Aorta (tissue), 5 donors: ENCODE measurements at regions not wholly inside any gene's neighbourhood (a gene's known extent, or its start where the extent isn't known, plus 50 kb on each side); places are given as distances from the start of the nearest gene placed in this dataset.
"Not testable (repeated sequence)": the region's sequence is repeated elsewhere in the genome, so short reads cannot be mapped to it uniquely, and the experiment has no call there.

Experiments used
- ATAC-seq: fragments of 200-7000 bp; cut with Tn5 transposase; one replicate; pipeline ENCODE4 v1.9.1; 2022; ENCODE audit warnings: moderate library complexity; ENCODE audit not compliant: low FRiP score
- DNase-seq, 2 donors: peaks; one replicate each; pipeline ENCODE4 v3.0.0-alpha.2; 2020
- H3K27ac ChIP-seq, 2 donors: one replicate each; pipeline ENCODE4 v1.5.1; 2013; ENCODE audit warnings: low read length in 2 of 2, mild to moderate bottlenecking in 2 of 2, moderate library complexity in 2 of 2, control low read depth in 1 of 2, inconsistent platforms in 1 of 2, low read depth in 1 of 2
- H3K27me3 ChIP-seq, 2 donors: one replicate each; pipeline ENCODE4 v1.6.1; 2013; ENCODE audit warnings: control low read depth in 1 of 2, low read length in 1 of 2, mild to moderate bottlenecking in 1 of 2, moderate library complexity in 1 of 2; ENCODE audit not compliant: insufficient read depth in 2 of 2, control insufficient read depth in 1 of 2
- H3K36me3 ChIP-seq, 2 donors: one replicate each; pipeline ENCODE4 v1.6.1; 2013; ENCODE audit warnings: control low read depth in 1 of 2, low read length in 1 of 2, mild to moderate bottlenecking in 1 of 2; ENCODE audit not compliant: insufficient read depth in 2 of 2, control insufficient read depth in 1 of 2
- H3K4me1 ChIP-seq, 2 donors: one replicate each; pipeline ENCODE4 v1.6.1; 2013; ENCODE audit warnings: low read length in 2 of 2, control low read depth in 1 of 2, mild to moderate bottlenecking in 1 of 2, moderate library complexity in 1 of 2; ENCODE audit not compliant: insufficient read depth in 2 of 2, control insufficient read depth in 1 of 2
- H3K4me3 ChIP-seq, 2 donors: one replicate each; pipeline ENCODE4 v1.5.1; 2013; ENCODE audit warnings: low read length in 2 of 2, control low read depth in 1 of 2, mild to moderate bottlenecking in 1 of 2
- H3K9me3 ChIP-seq: one replicate; pipeline ENCODE4 v1.6.1; 2013; ENCODE audit warnings: mild to moderate bottlenecking, low read length; ENCODE audit not compliant: control insufficient read depth
- WGBS, 2 donors: extraction: QIAGEN DNeasy Blood & Tissue Kit; methylation state at CpG; one replicate each; pipeline ENCODE4 v1.1.7; 2013; 5-methylcytosine and 5-hydroxymethylcytosine counted together
- intact Hi-C, 2 donors: fragments of 100-400 bp; cut with DNase I; formaldehyde crosslinking; loops; one replicate each; pipeline versions ENCODE4 v1.14.2 to v1.15.0; 2022
- donor health status: healthy with polysubstance abuse.
- donor health status: Bipolar disorder and iron deficiency.
- donor health status: DM: no; HTN: no; CAD: no.
- donor health status: DM: no; HTN: no; CAD: no.
- donor health status: DM: yes; HTN: yes; CAD: no.

GRCh38 chr1:83471272-83471671 lies 527.7 kb downstream of the TTLL7 start:
- H3K27me3 ChIP-seq, DNase-seq, H3K9me3 ChIP-seq, H3K27ac ChIP-seq, H3K4me3 ChIP-seq, H3K4me1 ChIP-seq, intact Hi-C loops, ATAC-seq, H3K36me3 ChIP-seq: not testable (repeated sequence)
- WGBS, 2 donors: 100% methylated on average over 1 of the region's 1 CpG

GRCh38 chr1:83468336-83468735 lies 530.6 kb downstream of the TTLL7 start:
- 94 to 96% methylated on average over 4 of the region's 4 CpGs for WGBS, 2 donors
- DNase-seq, H3K9me3 ChIP-seq, H3K27me3 ChIP-seq, H3K27ac ChIP-seq, intact Hi-C loops, H3K4me3 ChIP-seq, H3K4me1 ChIP-seq, ATAC-seq, H3K36me3 ChIP-seq: not testable (repeated sequence)

- H3K9me3 ChIP-seq, intact Hi-C loops, H3K4me3 ChIP-seq, H3K36me3 ChIP-seq, DNase-seq, H3K4me1 ChIP-seq, H3K27ac ChIP-seq, ATAC-seq, H3K27me3 ChIP-seq: not testable (repeated sequence)
- WGBS, 2 donors: 0 to 3% methylated on average over 1 of the region's 1 CpG
Measured at GRCh38 chr1:83457735-83458248, 541.1 kb downstream of the TTLL7 start.

GRCh38 chr1:83457281-83457680 lies 541.7 kb downstream of the TTLL7 start:
- intact Hi-C loops, DNase-seq: not testable (repeated sequence)

GRCh38 chr1:83455753-83456152 lies 543.2 kb downstream of the TTLL7 start:
- H3K9me3 ChIP-seq, ATAC-seq, intact Hi-C loops, DNase-seq, H3K27ac ChIP-seq, H3K36me3 ChIP-seq, H3K4me3 ChIP-seq, H3K27me3 ChIP-seq, H3K4me1 ChIP-seq: not testable (repeated sequence)
- 42 to 47% methylated on average over 1 of the region's 1 CpG for WGBS, 2 donors

More at GRCh38 chr1:83457281-83457680, 541.7 kb downstream of the TTLL7 start:
- not testable (repeated sequence) for H3K36me3 ChIP-seq, H3K4me1 ChIP-seq, ATAC-seq, H3K27ac ChIP-seq, H3K9me3 ChIP-seq, H3K4me3 ChIP-seq, H3K27me3 ChIP-seq
- WGBS, 2 donors: 36 to 55% methylated on average over 2 of the region's 2 CpGs

GRCh38 chr1:83445873-83446272 lies 553.1 kb downstream of the TTLL7 start:
- DNase-seq, intact Hi-C loops, H3K9me3 ChIP-seq, ATAC-seq, H3K36me3 ChIP-seq, H3K27me3 ChIP-seq, H3K4me1 ChIP-seq, H3K27ac ChIP-seq, H3K4me3 ChIP-seq: not testable (repeated sequence)
- WGBS, 2 donors: 78 to 85% methylated on average over 3 of the region's 3 CpGs

GRCh38 chr1:83442412-83442811 lies 556.5 kb downstream of the TTLL7 start:
- H3K36me3 ChIP-seq, ATAC-seq, H3K9me3 ChIP-seq, H3K27me3 ChIP-seq, H3K4me1 ChIP-seq, H3K27ac ChIP-seq, intact Hi-C loops, H3K4me3 ChIP-seq, DNase-seq: not testable (repeated sequence)
- 95 to 98% methylated on average over 3 of the region's 3 CpGs for WGBS, 2 donors

GRCh38 chr1:83440586-83440985 lies 558.3 kb downstream of the TTLL7 start:
- WGBS, 2 donors: 57 to 64% methylated on average over 3 of the region's 3 CpGs
- ATAC-seq, DNase-seq, H3K9me3 ChIP-seq, H3K4me1 ChIP-seq, H3K27me3 ChIP-seq, H3K4me3 ChIP-seq, intact Hi-C loops, H3K27ac ChIP-seq, H3K36me3 ChIP-seq: not testable (repeated sequence)

GRCh38 chr1:83440021-83440420 lies 558.9 kb downstream of the TTLL7 start:
- H3K4me1 ChIP-seq, ATAC-seq, H3K9me3 ChIP-seq, H3K27ac ChIP-seq, H3K36me3 ChIP-seq, DNase-seq, H3K27me3 ChIP-seq, intact Hi-C loops, H3K4me3 ChIP-seq: not testable (repeated sequence)
- 94 to 96% methylated on average over 1 of the region's 1 CpG for WGBS, 2 donors
